Tibial artery (tissue), 4 donors: ENCODE measurements at regions not wholly inside any gene's neighbourhood (a gene's known extent, or its start where the extent isn't known, plus 50 kb on each side); places are given as distances from the start of the nearest gene placed in this dataset.

ENCODE experiments used
- DNase-seq, 2 donors: peaks; one replicate each; pipeline ENCODE4 v3.0.0-alpha.2; 2019
- H3K27ac ChIP-seq, 2 donors: fragments of 200-600 bp; sonication (generic) in 1 of 2; 1 replicate in 1 of 2; 2 replicates in 1 of 2; pipeline ENCODE4 v1.5.1; 2018 to 2019; ENCODE audit warnings: mild to moderate bottlenecking in 1 of 2
- H3K27me3 ChIP-seq, 2 donors: fragments of 200-600 bp; sonication (generic) in 1 of 2; one replicate each; pipeline versions ENCODE4 v1.5.1 to v1.6.0; 2016 to 2019
- H3K36me3 ChIP-seq, 3 donors: fragments of 200-600 bp; sonication (generic) in 2 of 3; one replicate each; pipeline ENCODE4 v1.5.1; 2016 to 2019; ENCODE audit warnings: mild to moderate bottlenecking in 2 of 3
- H3K4me1 ChIP-seq, 4 donors: fragments of 200-600 bp; sonication (generic) in 2 of 4; 1 replicate in 3 of 4; 2 replicates in 1 of 4; pipeline ENCODE4 v1.5.1; 2016 to 2019
- H3K4me3 ChIP-seq, 2 donors: fragments of 200-600 bp; sonication (generic) in 1 of 2; 1 replicate in 1 of 2; 2 replicates in 1 of 2; pipeline ENCODE4 v1.5.1; 2018 to 2019; ENCODE audit warnings: mild to moderate bottlenecking in 2 of 2
- H3K9me3 ChIP-seq, 3 donors: fragments of 200-600 bp; sonication (generic) in 1 of 3; one replicate each; pipeline ENCODE4 v1.5.1; 2016 to 2019
- CTCF ChIP-seq, 2 experiments: fragments of 200-600 bp in 1 of 2; fragments of 450-650 bp in 1 of 2; IDR thresholded peaks; one replicate each; pipeline ENCODE4 v1.5.1; 2017 to 2019; ENCODE audit warnings: antibody characterized with exemption in 2 of 2, mild to moderate bottlenecking in 1 of 2, moderate library complexity in 1 of 2
- intact Hi-C: fragments of 100-400 bp; cut with DNase I; formaldehyde crosslinking; loops from one replicate; pipeline ENCODE4 v1.15.0; 2023; ENCODE audit warnings: low total_unique reads

- no peak for DNase-seq
- intact Hi-C loops = no loop called here
- Histone ChIP-seq H3K27ac (no peak overlapping the region), H3K4me1 (no peaks in the 10 kb centered on the region), H3K27me3 (no peaks in the 10 kb centered on the region), H3K36me3 (no peaks in the 10 kb centered on the region), H3K4me3 (no peak overlapping the region), H3K9me3 (no peaks in the 10 kb centered on the region)
- no peak for TF ChIP-seq CTCF (IDR thresholded peaks at IDR 0.05)
Observed at GRCh38 chr9:118295413-118295812, 591.2 kb downstream of the TLR4 start.

GRCh38 chr9:118302721-118303120, 598.5 kb downstream of the TLR4 start:
- Histone ChIP-seq H3K36me3 (no peaks in the 10 kb centered on the region), H3K27me3 (no peaks in the 10 kb centered on the region), H3K27ac (no peak overlapping the region), H3K9me3 (no peaks in the 10 kb centered on the region), H3K4me3 (no peak overlapping the region), H3K4me1 (no peaks in the 10 kb centered on the region)
- TF ChIP-seq CTCF (IDR thresholded peaks at IDR 0.05) = no peak
- no peak for DNase-seq
- intact Hi-C loops = no loop called here

GRCh38 chr9:118303216-118303615, 599.0 kb downstream of the TLR4 start:
- Histone ChIP-seq H3K27me3 (no peaks in the 10 kb centered on the region), H3K27ac (no peak overlapping the region), H3K4me1 (no peaks in the 10 kb centered on the region), H3K36me3 (no peaks in the 10 kb centered on the region), H3K9me3 (no peaks in the 10 kb centered on the region), H3K4me3 (no peak overlapping the region)
- no peak for DNase-seq
- intact Hi-C loops = no loop called here
- no peak for TF ChIP-seq CTCF (IDR thresholded peaks at IDR 0.05)

- no peaks in the 10 kb centered on the region for H3K36me3 ChIP-seq
- intact Hi-C loops = no loop called here
- no peak for DNase-seq
Observed at GRCh38 chr9:118305331-118305730, 601.1 kb downstream of the TLR4 start.

GRCh38 chr9:118306801-118307200, 602.6 kb downstream of the TLR4 start:
- no peak overlapping the region for H3K27ac ChIP-seq
- H3K9me3 ChIP-seq = no peaks in the 10 kb centered on the region
- no peaks in the 10 kb centered on the region for H3K27me3 ChIP-seq
- no peak for TF ChIP-seq CTCF (IDR thresholded peaks at IDR 0.05)
- no peak overlapping the region for H3K4me3 ChIP-seq
- no peak for DNase-seq
- no peaks in the 10 kb centered on the region for H3K4me1 ChIP-seq
- H3K36me3 ChIP-seq = no peaks in the 10 kb centered on the region
- intact Hi-C loops = no loop called here

More at GRCh38 chr9:118305331-118305730, 601.1 kb downstream of the TLR4 start:
- no peak overlapping the region for H3K27ac ChIP-seq
- TF ChIP-seq CTCF (IDR thresholded peaks at IDR 0.05) = no peak
- no peaks in the 10 kb centered on the region for H3K27me3 ChIP-seq
- H3K9me3 ChIP-seq = no peaks in the 10 kb centered on the region
- no peaks in the 10 kb centered on the region for H3K4me1 ChIP-seq
- H3K4me3 ChIP-seq = no peak overlapping the region

GRCh38 chr9:118313965-118314364, 609.8 kb downstream of the TLR4 start:
- intact Hi-C loops = no loop called here
- no peak overlapping the region for H3K27ac ChIP-seq
- H3K27me3 ChIP-seq = peaks cover 0 to 2% of the 10 kb centered on the region in 2 donors
- H3K9me3 ChIP-seq = no peaks in the 10 kb centered on the region
- no peaks in the 10 kb centered on the region for H3K36me3 ChIP-seq
- no peak for TF ChIP-seq CTCF (IDR thresholded peaks at IDR 0.05)
- peaks cover 0 to 14% (median under 1%) of the 10 kb centered on the region in 4 donors for H3K4me1 ChIP-seq
- DNase-seq = no peak
- no peak overlapping the region for H3K4me3 ChIP-seq
